Suppressor macrophage treated with lipopolysaccharide for 4 hours (primary cell): ENCODE measurements at regions not wholly inside any gene's neighbourhood (a gene's known extent, or its start where the extent isn't known, plus 50 kb on each side); places are given as distances from the start of the nearest gene placed in this dataset.
"Not testable (repeated sequence)": the region's sequence is repeated elsewhere in the genome, so short reads cannot be mapped to it uniquely, and the experiment has no call there.

Source experiments
- DNase-seq: peaks from one replicate; pipeline ENCODE4 v3.0.0-alpha.2; 2020

DNA sequence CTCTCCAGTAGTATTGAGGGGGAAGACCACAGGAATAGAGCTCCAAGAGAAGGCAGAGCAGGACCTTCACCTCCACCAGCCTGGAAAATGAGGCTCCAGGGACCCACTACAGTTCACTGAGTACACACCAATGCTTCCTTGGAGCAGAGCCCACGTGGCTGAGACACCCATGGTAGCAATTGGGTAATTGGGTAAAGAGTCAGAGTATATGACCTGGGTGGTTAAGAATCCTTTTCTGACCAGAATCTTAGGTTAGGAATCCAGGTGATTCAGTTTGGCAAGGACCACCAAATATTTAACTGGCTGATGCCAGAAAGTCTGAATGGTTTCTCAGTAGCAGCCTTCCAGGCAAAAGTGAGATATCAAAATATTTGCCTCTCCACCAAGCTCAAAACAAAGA is 107.7 kb downstream of the MDH1 start:
- DNase-seq = no peak

DNA sequence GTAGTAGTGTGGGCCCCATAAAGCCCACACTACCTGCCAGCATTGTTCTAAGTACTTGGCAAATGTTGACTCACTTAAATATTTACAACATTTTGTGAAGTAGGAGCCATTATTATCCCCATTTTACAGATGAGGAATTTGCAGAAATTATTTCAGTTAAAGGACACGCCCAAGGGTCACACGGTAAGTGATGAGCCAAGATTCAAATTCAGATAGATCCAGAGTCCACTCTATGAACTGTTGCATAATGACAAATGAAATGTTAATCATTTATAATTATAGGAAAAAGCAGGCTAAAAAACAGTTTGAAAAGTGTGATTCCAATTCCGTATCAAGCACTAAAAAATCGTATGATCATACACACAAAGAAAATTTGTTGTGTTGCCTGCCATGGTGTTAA is 108.4 kb downstream of the MDH1 start:
- no peak for DNase-seq

DNA sequence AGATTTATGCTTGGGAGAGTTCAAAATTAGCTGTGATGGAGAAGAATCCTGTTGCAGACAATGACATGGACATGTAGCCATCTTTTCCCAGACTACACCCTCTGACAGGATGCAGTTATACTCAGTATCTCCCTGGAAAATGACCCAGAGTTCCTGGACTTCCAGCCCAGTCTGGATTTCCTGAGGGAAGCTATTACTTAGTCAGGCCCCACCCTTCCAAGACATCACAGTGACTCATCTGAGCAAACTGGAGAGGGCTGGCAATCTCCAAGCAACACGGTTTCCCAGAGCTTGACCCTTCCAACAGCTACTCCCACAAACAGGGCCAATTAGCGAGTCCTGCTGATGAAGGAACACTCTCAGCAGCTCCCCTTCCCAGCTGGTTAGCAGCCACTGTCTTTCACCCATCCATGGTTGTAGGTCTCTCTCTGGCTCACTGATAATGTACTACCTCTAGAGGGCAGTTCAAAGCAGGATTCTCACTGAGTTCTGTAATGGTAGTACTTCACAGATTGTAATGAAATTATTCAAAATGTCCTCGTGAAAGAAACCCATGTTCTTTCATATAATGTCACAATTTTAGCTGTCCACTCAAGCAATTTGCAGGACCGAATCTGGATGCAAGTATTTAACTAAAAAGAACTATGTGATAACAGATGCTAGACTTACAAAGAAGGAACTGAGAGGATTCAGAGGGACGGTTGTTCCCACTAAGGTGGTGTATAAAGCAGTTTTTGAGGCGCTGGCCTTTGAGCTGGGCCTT is 110.2 kb downstream of the MDH1 start:
- peak; percentile 51 for DNase-seq

DNA sequence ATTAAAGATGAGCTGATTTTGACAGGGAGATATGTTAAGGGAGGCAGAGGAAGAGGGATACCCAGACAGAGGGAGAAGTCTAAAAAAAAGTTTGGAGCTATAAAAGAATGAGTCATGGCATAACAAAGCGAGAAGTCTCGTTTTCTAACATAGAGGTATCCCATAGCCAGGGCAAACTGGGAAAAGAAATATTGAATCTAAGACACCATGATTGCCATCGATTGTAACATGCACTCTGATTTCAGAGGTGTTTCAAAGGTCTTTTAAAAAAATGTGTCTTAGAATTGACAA is 110.7 kb downstream of the MDH1 start:
- DNase-seq = no peak

DNA sequence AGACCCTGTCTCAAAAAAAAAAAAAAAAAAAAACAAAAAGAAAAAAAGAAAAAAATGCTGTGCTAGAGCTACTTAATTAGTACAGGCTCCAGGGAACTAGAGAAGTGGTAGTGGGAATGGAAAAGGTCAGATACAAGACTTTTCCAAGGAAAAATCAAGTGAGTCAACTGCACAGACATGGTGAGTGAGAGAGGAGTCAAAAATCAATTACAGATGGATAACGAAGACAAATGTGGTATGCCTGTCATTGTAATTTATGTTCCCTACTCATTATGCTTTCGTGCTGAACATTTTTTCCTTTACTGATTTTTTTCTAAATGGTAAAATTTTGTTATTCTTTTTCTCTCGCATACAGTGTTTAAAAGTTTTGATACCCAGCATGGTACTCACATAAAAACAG is 111.5 kb downstream of the MDH1 start:
- DNase-seq = no peak

DNA sequence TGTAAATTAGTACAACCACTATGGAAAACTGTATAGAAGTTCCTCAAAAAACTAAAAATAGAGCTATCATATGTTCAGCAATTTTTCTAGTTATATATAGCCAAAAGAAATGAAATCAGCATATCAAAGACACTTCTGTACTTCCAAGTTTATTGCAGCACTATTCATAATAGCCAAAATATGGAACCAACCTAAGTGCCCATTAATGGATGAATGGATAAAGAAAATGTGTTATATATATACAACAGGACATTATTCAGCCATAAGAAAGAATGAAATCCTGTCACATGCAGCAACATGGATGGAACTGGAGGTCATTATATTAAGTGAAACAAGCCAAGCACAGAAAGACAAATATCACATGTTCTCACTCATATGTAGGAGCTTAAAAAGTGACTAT is 112.6 kb downstream of the MDH1 start:
- DNase-seq = no peak

DNA sequence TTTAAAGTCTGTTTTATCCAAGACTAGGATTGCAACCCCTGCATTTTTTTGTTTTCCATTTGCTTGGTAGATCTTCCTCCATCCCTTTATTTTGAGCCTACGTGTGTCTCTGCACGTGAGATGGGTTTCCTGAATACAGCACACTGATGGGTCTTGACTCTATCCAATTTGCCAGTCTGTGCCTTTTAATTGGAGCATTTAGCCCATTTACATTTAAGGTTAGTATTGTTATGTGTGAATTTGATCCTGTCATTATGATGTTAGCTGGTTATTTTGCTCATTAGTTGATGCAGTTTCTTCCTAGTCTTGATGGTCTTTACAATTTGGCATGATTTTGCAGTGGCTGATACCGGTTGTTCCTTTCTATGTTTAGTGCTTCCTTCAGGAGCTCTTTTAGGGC is 117.3 kb downstream of the MDH1 start:
- not testable (repeated sequence) for DNase-seq

DNA sequence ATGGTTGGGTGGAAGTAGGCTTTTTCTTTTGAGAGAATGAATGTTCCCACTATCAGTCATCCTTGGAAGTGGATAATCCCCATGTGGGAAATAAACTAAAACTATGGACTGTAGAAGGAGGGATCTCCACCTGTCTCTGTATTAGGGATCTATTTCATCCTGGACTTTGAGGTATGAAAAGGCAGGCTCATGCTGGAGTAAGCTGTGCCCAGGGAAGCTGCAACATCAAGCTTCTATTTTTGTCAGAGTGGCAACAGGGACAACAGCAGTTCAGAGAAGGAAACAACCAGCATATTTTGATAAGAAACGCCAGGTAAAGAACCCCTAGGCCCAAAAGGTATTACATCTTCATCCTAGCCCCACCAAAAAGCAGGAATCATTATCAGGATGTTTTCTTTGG is 122.0 kb downstream of the MDH1 start:
- no peak for DNase-seq

DNA sequence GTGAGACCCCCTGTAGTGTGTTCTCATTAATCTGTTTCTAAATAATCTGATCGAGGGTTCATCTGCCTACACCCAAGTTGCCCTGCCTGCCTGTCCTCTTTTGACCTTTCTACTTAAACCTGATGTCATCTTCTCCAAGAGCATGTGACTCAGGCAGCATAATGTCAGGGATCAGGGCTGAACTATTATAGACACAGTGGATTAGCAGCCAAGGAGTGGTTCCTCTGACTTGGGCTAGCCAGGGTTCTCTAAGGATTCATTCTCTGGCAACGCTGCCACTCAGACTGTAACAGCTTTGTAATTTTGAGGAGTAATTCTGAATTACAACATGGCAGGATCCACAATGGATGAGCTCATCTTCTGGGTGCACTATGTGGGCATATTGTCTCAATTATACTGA is 124.0 kb downstream of the MDH1 start:
- DNase-seq = peak; percentile 28

DNA sequence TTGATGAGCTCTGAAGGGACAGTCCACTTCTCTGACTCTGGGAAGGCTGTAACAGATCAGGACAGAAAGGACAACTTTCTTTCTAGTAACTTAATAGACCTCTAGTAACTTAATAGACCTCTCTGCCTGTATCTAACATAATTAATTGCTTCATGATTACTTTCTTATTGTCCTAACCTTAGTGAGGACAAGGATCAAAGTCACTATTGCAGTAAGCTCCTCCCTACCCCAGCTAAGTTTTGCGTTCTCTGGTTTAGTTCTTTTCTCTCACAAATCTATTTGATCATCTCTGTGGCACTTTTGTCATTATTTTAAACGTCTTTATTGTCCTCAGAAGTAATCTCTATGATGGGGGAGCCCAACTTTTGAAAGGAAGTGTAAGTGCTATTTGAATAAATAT is 125.5 kb upstream of the UGP2 start:
- no peak for DNase-seq

DNA sequence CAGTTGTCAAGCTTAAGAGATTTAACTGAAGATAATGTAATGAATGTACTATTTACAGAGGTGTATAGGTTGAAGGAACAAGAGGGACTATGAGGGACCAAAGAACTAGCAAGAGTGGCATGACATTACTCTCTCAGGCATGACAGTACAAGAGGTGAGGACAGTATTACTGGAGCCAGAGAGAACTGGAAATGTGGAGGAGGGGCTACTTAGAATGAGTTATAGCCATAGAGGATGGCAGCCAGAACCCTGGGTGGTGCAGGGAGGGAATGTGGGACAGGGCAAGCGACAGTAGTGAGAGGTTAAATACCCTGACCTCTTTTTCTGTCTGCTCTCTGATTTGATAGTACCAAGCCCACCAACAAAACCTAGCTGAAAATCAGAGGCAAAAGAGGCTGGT is 122.6 kb upstream of the UGP2 start:
- no peak for DNase-seq

DNA sequence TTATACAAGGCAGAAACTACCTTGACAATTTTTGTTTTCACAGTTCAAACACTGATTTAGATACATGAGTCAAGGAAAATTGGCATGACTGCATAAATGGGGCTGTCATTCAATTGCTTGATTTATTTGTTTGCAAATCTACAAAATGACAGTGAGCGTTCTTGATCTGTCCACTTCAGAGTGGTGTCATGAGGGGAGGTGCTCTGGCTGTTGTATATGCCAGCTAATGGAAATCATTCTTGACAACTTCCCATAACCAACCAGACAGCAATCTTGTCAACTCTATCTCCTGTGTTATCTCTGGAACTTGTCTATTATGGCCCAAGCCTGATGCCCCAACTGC is 120.6 kb upstream of the UGP2 start:
- DNase-seq = no peak

DNA sequence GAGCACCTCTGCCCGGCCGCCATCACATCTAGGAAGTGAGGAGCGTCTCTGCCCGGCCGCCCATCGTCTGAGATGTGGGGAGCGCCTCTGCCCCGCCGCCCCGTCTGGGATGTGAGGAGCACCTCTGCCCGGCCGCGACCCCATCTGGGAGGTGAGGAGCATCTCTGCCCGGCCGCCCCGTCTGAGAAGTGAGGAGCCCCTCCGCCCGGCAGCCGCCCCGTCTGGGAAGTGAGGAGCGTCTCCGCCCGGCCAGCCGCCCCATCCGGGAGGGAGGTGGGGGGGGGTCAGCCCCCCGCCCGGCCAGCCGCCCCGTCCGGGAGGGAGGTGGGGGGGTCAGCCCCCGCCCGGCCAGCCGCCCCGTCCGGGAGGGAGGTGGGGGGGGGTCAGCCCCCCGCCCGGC is 119.4 kb upstream of the UGP2 start:
- not testable (repeated sequence) for DNase-seq

DNA sequence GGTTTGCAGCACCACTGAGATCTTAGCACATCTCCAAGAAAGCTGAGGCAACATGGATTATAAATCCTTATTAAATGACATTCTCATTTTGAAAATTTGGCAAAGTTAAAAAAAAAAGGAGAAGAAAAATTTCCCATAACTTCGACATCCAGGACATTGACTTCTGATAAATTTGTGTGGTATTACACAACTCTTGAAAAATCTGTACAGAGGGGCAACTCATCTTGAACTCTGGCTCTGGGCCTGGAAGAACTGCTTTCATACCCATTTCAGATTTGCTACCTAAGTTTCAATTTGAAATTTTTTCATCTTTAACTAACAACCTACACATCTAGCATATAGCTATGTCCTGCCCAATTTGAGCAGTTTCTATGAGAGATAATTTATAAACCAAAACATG is 118.0 kb upstream of the UGP2 start:
- no peak for DNase-seq

DNA sequence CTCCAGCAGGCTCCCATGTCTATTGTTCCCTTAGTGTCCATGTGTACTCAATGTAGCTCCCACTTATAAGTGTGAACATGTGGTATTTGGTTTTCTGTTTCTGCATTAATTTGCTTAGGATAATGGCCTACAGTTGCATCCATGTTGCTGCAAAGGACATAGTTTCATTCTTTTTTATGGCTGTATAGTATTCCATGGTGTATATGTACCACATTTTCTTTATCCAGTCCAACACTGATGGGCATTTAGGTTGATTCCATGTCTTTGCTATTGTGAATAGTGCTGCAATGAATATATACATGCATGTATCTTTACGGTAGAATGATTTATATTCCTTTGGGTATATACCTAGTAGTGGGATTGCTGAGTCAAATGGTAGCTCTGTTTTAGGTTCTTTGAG is 116.5 kb upstream of the UGP2 start:
- not testable (repeated sequence) for DNase-seq

DNA sequence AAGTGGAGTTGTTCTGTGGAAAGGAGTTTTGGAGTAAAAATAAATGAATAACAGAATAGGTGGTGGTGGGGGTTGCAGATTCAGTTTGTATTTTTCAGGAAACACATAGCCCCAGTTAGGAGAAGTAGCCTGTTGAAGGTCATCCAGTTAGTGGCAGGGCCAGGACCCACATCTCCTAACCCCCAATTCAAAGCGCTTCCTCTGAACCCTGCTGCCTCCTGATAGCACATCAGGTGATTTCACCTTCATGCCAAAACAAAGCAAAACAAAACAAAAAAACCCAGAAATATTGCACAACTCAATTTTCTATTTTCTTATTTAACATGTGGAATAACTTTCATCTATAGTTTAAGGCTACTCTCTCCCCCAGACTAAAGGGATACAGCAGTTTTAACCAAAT is 112.3 kb upstream of the UGP2 start:
- DNase-seq = no peak

DNA sequence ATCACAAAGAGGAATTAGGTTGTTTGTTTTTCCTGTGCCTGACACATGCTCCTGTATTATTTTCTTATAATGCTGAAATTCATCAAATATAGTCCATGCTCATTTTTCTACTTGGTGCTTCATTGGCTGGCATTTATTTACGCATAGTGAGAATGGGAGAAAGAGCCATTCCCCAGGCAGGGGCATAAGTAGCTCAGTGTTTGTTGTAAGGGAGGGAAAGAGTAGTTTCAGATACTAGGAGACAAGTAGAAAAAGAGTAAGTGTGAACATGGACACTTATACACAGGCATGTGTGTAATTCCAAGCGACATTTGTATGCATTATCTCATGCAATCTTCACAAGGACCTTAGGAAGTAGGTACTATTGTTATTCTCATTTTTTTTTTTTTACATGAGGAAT is 111.9 kb upstream of the UGP2 start:
- no peak for DNase-seq

DNA sequence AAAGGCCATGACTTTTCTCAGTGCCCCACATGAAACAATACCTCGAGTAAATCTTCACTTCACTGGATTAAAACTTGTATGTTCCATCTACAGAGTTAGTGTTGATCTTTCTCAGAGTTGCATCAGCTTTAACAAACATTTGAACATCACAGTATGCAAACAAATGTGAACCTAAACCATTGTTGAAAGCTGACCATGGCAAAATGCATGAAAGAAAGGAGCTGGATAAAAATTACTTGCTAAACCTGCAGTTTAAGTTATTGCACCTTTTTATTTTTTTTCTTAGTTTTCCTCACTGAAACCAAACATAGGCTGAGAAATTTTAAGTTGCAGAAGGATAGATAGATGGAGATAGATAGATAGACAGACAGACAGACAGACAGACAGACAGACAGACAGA is 107.2 kb upstream of the UGP2 start:
- no peak for DNase-seq

DNA sequence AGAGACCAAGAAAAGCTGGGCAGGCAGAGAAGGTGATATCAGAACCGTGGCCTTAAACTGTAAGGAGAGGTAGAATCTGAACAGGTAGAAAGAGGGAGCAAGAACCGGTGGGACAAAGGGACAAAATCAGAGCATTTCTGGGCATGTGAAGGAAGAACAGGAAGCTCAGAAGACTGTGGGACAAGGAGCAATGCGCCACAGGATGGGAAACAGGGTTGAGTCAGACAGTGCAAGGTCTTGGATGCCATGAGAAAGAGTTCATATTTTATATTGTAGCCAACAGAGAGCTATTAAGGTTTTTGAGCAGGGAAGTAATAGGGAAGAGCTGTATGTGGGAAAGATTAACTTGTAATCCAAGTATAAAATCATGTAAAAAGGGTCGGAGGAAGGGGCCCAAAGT is 106.4 kb upstream of the UGP2 start:
- DNase-seq = no peak

DNA sequence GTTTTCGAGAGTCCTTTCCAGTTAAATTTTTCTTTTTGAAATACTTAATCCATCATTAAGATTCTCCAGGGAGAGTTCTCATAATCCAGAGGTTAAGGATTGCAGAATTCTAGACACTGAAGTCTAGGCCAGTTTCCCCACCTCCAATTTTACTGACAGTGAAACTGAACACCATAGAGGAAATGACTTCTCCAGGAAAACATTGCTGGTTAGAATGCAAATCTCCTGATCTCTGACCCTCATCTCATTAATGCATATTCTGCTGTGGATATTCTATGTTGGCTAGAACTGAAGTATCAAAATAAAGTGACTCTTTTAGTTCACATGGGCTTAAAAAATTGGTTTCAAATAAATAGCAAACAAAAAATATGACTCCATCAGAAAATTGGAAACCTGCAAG is 105.8 kb upstream of the UGP2 start:
- no peak for DNase-seq

DNA sequence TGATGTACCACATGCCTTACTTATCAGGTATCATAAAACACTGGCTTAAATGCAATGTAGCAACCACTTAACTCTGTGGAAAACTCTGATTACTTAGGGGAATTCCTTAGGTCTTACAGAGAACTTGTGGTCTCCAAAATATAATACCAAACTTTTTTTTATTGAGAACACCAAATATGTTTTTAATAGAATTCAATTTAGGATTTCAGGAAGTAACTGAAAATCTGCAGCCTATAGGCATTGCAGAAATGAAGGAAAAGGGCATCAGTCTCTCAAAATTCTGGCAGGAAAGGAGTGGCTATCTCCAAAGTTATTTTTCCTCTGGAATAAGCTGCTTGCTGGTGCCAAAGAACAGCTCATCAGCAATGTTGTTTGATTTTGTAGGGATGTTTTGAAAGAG is 105.3 kb upstream of the UGP2 start:
- DNase-seq = no peak

DNA sequence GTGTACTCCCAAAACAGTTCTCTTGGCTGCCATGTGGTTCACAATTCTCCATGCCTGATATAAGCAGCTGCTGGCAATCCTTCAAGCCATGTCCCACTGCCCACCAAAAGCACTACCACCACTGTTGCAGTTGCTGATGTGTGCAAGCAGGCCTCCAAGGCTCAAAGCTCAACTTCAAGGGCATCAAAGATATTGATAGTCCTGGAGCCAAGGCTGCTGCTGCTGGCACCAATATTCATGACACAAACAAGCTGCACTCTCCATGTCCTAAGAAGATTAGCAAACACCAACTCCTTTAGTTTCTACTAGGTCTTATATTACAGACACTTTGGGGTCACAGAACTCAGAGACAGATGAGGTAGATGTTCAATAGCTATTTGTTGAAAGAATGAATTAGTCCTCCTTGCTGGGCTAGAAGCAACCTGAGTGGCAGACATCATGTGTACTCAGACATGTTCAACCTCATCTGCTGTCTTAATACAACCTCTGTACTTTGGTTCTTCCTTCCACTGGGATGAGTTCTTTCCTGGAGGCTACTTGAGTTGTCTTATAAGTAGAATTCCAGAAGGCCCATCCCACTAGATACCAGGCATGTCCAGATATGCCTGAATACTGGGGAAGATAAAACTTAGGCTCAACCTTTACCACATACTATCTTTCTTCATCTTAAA is 104.5 kb upstream of the UGP2 start:
- no peak for DNase-seq

DNA sequence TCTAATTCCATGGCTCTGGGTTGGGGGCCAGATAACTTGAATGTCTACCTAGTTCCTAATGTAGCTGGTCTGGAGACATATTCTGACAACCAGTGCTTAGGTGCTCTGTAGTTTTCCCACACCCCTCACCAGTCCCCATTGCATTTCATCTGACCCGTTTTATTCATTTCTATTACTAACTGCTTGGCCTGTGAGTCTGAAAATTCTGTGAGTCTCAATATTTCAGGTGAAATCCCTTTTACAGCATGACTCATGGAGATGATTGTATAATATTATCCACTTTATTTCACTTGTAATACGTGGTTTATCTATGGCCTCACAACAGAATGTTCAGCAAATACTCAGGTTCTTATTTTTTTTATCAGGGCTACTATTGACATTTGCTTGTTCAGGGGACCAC is 103.7 kb upstream of the UGP2 start:
- no peak for DNase-seq

DNA sequence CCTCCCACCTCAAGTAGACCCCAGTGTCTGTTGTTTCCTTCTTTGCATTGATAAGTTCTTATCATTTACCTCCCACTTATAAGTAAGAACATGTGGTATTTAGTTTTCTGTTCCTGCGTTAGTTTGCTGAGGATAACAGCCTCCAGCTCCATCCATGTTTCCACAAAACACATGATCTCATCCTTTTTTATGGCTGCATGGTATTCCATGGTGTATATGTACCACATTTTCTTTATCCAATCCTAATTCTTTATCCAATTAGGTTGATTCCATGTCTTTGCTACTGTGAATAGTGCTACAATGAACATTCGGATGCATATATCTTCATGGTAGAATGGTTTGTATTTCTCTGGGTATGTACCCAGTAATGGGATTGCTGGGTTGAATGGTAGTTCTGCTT is 102.5 kb upstream of the UGP2 start:
- DNase-seq = not testable (repeated sequence)

DNA sequence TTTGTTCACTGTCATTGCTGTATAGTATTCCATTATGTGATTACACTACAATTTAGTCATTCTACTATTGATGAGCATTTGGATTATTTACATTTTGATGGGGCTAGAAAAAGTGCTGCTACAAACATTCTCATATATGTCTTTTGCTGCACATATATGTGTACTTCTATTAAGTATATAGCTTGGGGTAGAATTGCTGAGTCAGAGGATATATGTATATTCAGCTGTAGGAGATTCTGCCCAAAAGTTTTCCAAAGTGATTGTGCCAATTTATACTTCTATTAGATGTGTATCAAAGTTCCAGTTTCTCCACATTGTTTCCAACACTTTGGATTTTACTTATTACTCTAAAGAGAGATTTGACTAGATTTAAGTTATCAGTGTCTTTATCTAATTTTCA is 101.7 kb upstream of the UGP2 start:
- DNase-seq = no peak
